ENCODE measurements at regions not wholly inside any gene's neighbourhood (a gene's known extent, or its start where the extent isn't known, plus 50 kb on each side); places are given as distances from the start of the nearest gene placed in this dataset.

DNA sequence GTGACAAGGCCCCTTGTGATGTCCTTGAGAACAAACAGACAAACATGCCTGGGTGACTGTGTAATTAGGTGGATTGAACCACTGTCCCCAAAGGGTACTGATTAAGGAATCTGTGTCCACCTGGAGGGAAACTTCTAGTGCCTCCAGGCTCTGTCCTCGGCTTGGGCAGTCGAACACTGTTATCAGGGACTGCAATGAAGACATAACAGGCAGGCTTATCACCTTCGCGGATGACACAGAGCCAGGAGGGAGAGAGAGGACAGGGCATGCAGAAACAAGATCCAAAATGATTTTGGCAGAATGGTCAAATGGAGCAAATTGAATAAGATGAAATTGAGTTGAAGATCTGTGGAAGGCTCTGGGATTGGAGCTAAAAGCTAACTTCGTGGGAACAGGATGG is 60.9 kb upstream of the ZFAND3 start:
- no peak overlapping the region for H3K27ac ChIP-seq (ENCODE audit: low read depth, low read length)
- no peaks in the 10 kb centered on the region for H3K4me1 ChIP-seq (replicated peaks in 1 of 4; ENCODE audit: control insufficient read depth in 3 of 4, insufficient read depth in 4 of 4, low read length in 3 of 4)
- no peak overlapping the region for H3K9ac ChIP-seq (replicated peaks in 1 of 4; ENCODE audit: extremely low read depth in 1 of 4, low read depth in 3 of 4, low read length in 3 of 4)
- H2BK120ac ChIP-seq (replicated peaks; ENCODE audit: low read depth, low read length) = no peak overlapping the region
- WGBS, 2 experiments (ENCODE audit: extremely low coverage in 1 of 2, insufficient coverage in 1 of 2, insufficient read length in 1 of 2, insufficient replicate concordance in 2 of 2, low coverage in 1 of 2, low lambda C conversion rate in 2 of 2, missing lambda C conversion rate in 1 of 2) = 69% methylated on average over 5 of the region's 5 CpGs; no CpG with 5 or more reads in 1 of the 2 experiments
- FAIRE-seq (no peak), DNase-seq (ENCODE audit: low read depth in 1 of 2, low spot score in 2 of 2) (no peak)
- no peak overlapping the region for H4K8ac ChIP-seq (ENCODE audit: extremely low read depth, insufficient read depth, low read length)
- H4K5ac ChIP-seq (ENCODE audit: insufficient read length, low read depth, low read length) = no peak overlapping the region
- no peaks in the 10 kb centered on the region for H3K36me3 ChIP-seq (ENCODE audit: control insufficient read depth in 2 of 4, insufficient read depth in 4 of 4, low read length in 3 of 4)
- H3K79me2 ChIP-seq (ENCODE audit: control insufficient read depth in 1 of 2, insufficient read depth in 2 of 2, low read length in 2 of 2) = no peaks in the 10 kb centered on the region
- no peaks in the 10 kb centered on the region for H3K79me1 ChIP-seq (ENCODE audit: low read depth, low read length)
- H2AK5ac ChIP-seq (ENCODE audit: low read depth, low read length) = no peak overlapping the region
- no peak overlapping the region for H3K4me3 ChIP-seq (ENCODE audit: extremely low read depth in 1 of 4, insufficient read depth in 2 of 4, low read depth in 3 of 4, low read length in 4 of 4)
- H4K20me1 ChIP-seq (replicated peaks in 1 of 2; ENCODE audit: control insufficient read depth in 1 of 2, insufficient read depth in 2 of 2, low read length in 2 of 2) = peaks cover 7 to 19% of the 10 kb centered on the region in 2 experiments
- H3K23ac ChIP-seq (ENCODE audit: insufficient read length) = no peak overlapping the region
- POLR2A ChIA-PET (ENCODE audit: partially characterized antibody) = no interaction called here
- no peak overlapping the region for H2AFZ ChIP-seq (ENCODE audit: low read length)
- H3K27me3 ChIP-seq (replicated peaks in 1 of 4; ENCODE audit: control insufficient read depth in 3 of 4, extremely low read depth in 1 of 4, insufficient read depth in 3 of 4, low read length in 3 of 4) = peaks cover 74 to 94% (median 92%) of the 10 kb centered on the region in 4 experiments
- no peak overlapping the region for H4K91ac ChIP-seq (replicated peaks; ENCODE audit: insufficient read length, low read length)
- no peak overlapping the region for H3K14ac ChIP-seq (ENCODE audit: insufficient read length)
- H3K23me2 ChIP-seq (ENCODE audit: low read depth, low read length) = no peaks in the 10 kb centered on the region
- CTCF ChIA-PET (ENCODE audit: partially characterized antibody) = interaction anchor here (0.9 to 5.0 kb wide), 3 partner anchors 10 to 53 kb away, joined by 4 to 33 read pairs (median 5); no protein-coding TSS in a partner anchor
- H2BK12ac ChIP-seq (ENCODE audit: low read depth, low read length) = no peak overlapping the region
- no peaks in the 10 kb centered on the region for H3K9me3 ChIP-seq (ENCODE audit: insufficient read depth in 2 of 2, low read depth in 1 of 2, low read length in 1 of 2)
- no peak overlapping the region for H2BK20ac ChIP-seq (ENCODE audit: low read length)
- no peak overlapping the region for H3K18ac ChIP-seq (ENCODE audit: extremely low read depth, low read length)
- H2BK5ac ChIP-seq (ENCODE audit: low read depth, low read length) = no peak overlapping the region
- H2BK15ac ChIP-seq (ENCODE audit: low read length) = no peak overlapping the region
- no peak overlapping the region for H3K56ac ChIP-seq (replicated peaks; ENCODE audit: insufficient read length, low read depth, low read length)
- H3K4ac ChIP-seq (replicated peaks; ENCODE audit: insufficient read length, low read depth, low read length) = no peak overlapping the region
- H3K4me2 ChIP-seq (ENCODE audit: insufficient read depth in 1 of 2, low read depth in 2 of 2, low read length in 2 of 2) = no peak overlapping the region
- no peak for TF ChIP-seq CHD1 (IDR thresholded peaks at IDR 0.05; ENCODE audit: low read depth, low read length)
- no peak for TF ChIP-seq RNF2 (IDR thresholded peaks at IDR 0.05; ENCODE audit: borderline replicate concordance, low read depth, low read length, missing control alignments, poor library complexity, severe bottlenecking)
- TF ChIP-seq HDAC2 (IDR thresholded peaks at IDR 0.05; ENCODE audit: borderline replicate concordance in 1 of 2, low read depth in 2 of 2, low read length in 2 of 2) = no peak
- no peak for TF ChIP-seq YY1 (IDR thresholded peaks at IDR 0.05; ENCODE audit: low read depth, low read length)
- no peak for TF ChIP-seq CEBPB (IDR thresholded peaks at IDR 0.05; ENCODE audit: low read depth, low read length)
- TF ChIP-seq GTF2F1 (IDR thresholded peaks at IDR 0.05; ENCODE audit: borderline replicate concordance, low read depth, low read length) = no peak
- no peak for TF ChIP-seq SP4 (IDR thresholded peaks at IDR 0.05; ENCODE audit: low read length)
- TF ChIP-seq RXRA (IDR thresholded peaks at IDR 0.05; ENCODE audit: insufficient read depth, low read depth, low read length) = no peak
- no peak for TF ChIP-seq POLR2A (IDR thresholded peaks at IDR 0.05; ENCODE audit: control extremely low read depth in 1 of 2, low read depth in 2 of 2, low read length in 2 of 2)
